HCT116 (cell line): ENCODE measurements at regions not wholly inside any gene's neighbourhood (a gene's known extent, or its start where the extent isn't known, plus 50 kb on each side); places are given as distances from the start of the nearest gene placed in this dataset.

Experiments
- ATAC-seq: fragments of 200-7000 bp; cut with Tn5 transposase; 2 replicates; pipeline ENCODE4 v1.9.1; 2020; ENCODE audit warnings: mild to moderate bottlenecking, moderate library complexity
- BruUV-seq: library from RNA; stranded (reverse); fragments of 400-500 nt; replicated peaks from 2 replicates; lab custom pipeline; 2021; lab: Mats Ljungman, UMichigan
- CTCF ChIA-PET: fragments of 300-600 bp; sonication (Branson Sonifier 250); formaldehyde crosslinking; loops from one replicate; lab custom pipeline; 2021; ENCODE audit warnings: antibody characterized with exemption; lab: Charles Lee
- POLR2A ChIA-PET: fragments of 300-600, 350-600 bp; sonication (Branson Sonifier 250); formaldehyde crosslinking; loops from one replicate; lab custom pipeline; 2021; ENCODE audit warnings: antibody characterized with exemption; lab: Charles Lee
- RAD21 ChIA-PET, 2 experiments: fragments of 300-600 bp; sonication (Branson Sonifier 250); formaldehyde crosslinking; loops; one replicate each; lab custom pipeline; 2023; ENCODE audit warnings: low total read pairs in 2 of 2; ENCODE audit not compliant: uncharacterized antibody in 2 of 2, unreplicated experiment in 2 of 2, low non-redundant PET in 1 of 2; lab: Charles Lee
- DNase-seq: peaks from one replicate; pipeline ENCODE4 v3.0.0-alpha.2; 2010; ENCODE audit warnings: low read depth, low spot score
- H2AFZ ChIP-seq: fragments of 200-600 bp; shearing (Covaris generic), sonication (generic); 2 replicates; pipeline ENCODE4 v1.6.1; 2017; ENCODE audit warnings: low read depth, mixed run types, mixed read lengths, antibody characterized with exemption, low read length; ENCODE audit not compliant: poor library complexity, severe bottlenecking
- H3K27ac ChIP-seq: 2 replicates; pipeline ENCODE4 v1.5.1; 2012; ENCODE audit warnings: low read depth, low read length
- H3K27me3 ChIP-seq: fragments of 200-600 bp; sonication (generic); 2 replicates; pipeline ENCODE4 v1.6.1; 2016; ENCODE audit warnings: mixed run types, low read length, mixed read lengths; ENCODE audit not compliant: insufficient read depth
- H3K36me3 ChIP-seq, 2 experiments: fragments of 200-500 bp in 1 of 2; fragments of 200-600 bp in 1 of 2; sonication (Bioruptor generic) in 1 of 2; sonication (generic) in 1 of 2; 2 replicates each; pipeline versions ENCODE4 v1.5.1 to v1.6.1; 2014 to 2016; ENCODE audit warnings: low read length in 2 of 2, inconsistent platforms in 1 of 2, mixed read lengths in 1 of 2, mixed run types in 1 of 2; ENCODE audit not compliant: insufficient read depth in 2 of 2, control insufficient read depth in 1 of 2
- H3K4me1 ChIP-seq, 2 experiments: fragments of 200-600 bp in 1 of 2; sonication (generic) in 1 of 2; 2 replicates each; pipeline versions ENCODE4 v1.5.1 to v1.6.1; 2012 to 2017; ENCODE audit warnings: low read length in 2 of 2, inconsistent platforms in 1 of 2, mild to moderate bottlenecking in 1 of 2, mixed read lengths in 1 of 2, mixed run types in 1 of 2, moderate library complexity in 1 of 2; ENCODE audit not compliant: insufficient read depth in 2 of 2, control insufficient read depth in 1 of 2
- H3K4me2 ChIP-seq: fragments of 200-600 bp; sonication (generic); 2 replicates; pipeline ENCODE4 v1.6.1; 2017; ENCODE audit warnings: mixed run types, low read length, mixed read lengths
- H3K4me3 ChIP-seq, 2 experiments: fragments of 200-600 bp in 1 of 2; sonication (generic) in 1 of 2; replicated peaks in 1 of 2; 2 replicates each; pipeline ENCODE4 v1.5.1; 2011 to 2016; ENCODE audit warnings: low read length in 2 of 2, control low read depth in 1 of 2, low read depth in 1 of 2, mild to moderate bottlenecking in 1 of 2, mixed read lengths in 1 of 2, mixed run types in 1 of 2
- H3K79me2 ChIP-seq: fragments of 200-600 bp; sonication (generic); 2 replicates; pipeline ENCODE4 v1.6.1; 2017; ENCODE audit warnings: mild to moderate bottlenecking, mixed run types, low read length, moderate library complexity, mixed read lengths; ENCODE audit not compliant: insufficient read depth
- H3K9ac ChIP-seq: fragments of 200-600 bp; sonication (generic); 2 replicates; pipeline ENCODE4 v1.6.1; 2016; ENCODE audit warnings: low read length, mixed read lengths
- H3K9me2 ChIP-seq: fragments of 200-600 bp; sonication (generic), shearing (Covaris generic); 2 replicates; pipeline ENCODE4 v1.6.1; 2017; ENCODE audit warnings: mixed run types, mild to moderate bottlenecking, moderate library complexity; ENCODE audit not compliant: insufficient read depth
- H3K9me3 ChIP-seq, 2 experiments: fragments of 200-500 bp in 1 of 2; fragments of 200-600 bp in 1 of 2; sonication (Bioruptor generic) in 1 of 2; sonication (generic) in 1 of 2; 2 replicates each; pipeline ENCODE4 v1.6.1; 2014 to 2017; ENCODE audit warnings: low read length in 2 of 2, mixed read lengths in 2 of 2, inconsistent platforms in 1 of 2, low read depth in 1 of 2, mild to moderate bottlenecking in 1 of 2, mixed run types in 1 of 2, moderate library complexity in 1 of 2; ENCODE audit not compliant: control insufficient read depth in 1 of 2, insufficient read depth in 1 of 2
- H4K20me1 ChIP-seq: fragments of 200-600 bp; sonication (generic), shearing (Covaris generic); 2 replicates; pipeline ENCODE4 v1.6.1; 2017; ENCODE audit warnings: mixed run types, mild to moderate bottlenecking, moderate library complexity; ENCODE audit not compliant: insufficient read depth
- ATF3 ChIP-seq: IDR thresholded peaks from 2 replicates; pipeline ENCODE4 v1.6.1; 2012
- CEBPB ChIP-seq: IDR thresholded peaks from 2 replicates; pipeline ENCODE4 v1.6.1; 2012; ENCODE audit warnings: low read depth
- CTCF ChIP-seq, 3 experiments: fragments of 200-600 bp in 1 of 3; sonication (generic) in 1 of 3; IDR thresholded peaks in 2 of 3; conservative IDR thresholded peaks in 1 of 3; 2 replicates each; pipeline ENCODE4 v1.5.1; 2012 to 2017; ENCODE audit warnings: low read depth in 2 of 3, low read length in 2 of 3, antibody characterized with exemption in 1 of 3, borderline replicate concordance in 1 of 3, control low read depth in 1 of 3, mild to moderate bottlenecking in 1 of 3, mixed read lengths in 1 of 3, mixed run types in 1 of 3, moderate library complexity in 1 of 3; ENCODE audit not compliant: insufficient read depth in 1 of 3
- FOSL1 ChIP-seq: IDR thresholded peaks from 2 replicates; pipeline ENCODE4 v1.6.1; 2012; ENCODE audit warnings: low read depth
- RAD21 ChIP-seq: IDR thresholded peaks from 2 replicates; pipeline ENCODE4 v1.6.1; 2012; ENCODE audit warnings: low read depth, mild to moderate bottlenecking
- SRF ChIP-seq: IDR thresholded peaks from 2 replicates; pipeline ENCODE4 v1.6.1; 2012; ENCODE audit warnings: low read depth
- ZBTB33 ChIP-seq: IDR thresholded peaks from 2 replicates; pipeline ENCODE4 v1.6.1; 2011; ENCODE audit warnings: mild to moderate bottlenecking, low read length, moderate library complexity; ENCODE audit not compliant: insufficient replicate concordance; ENCODE audit errors: extremely low read depth
- ZFX ChIP-seq: fragments of 450-650 bp; IDR thresholded peaks from 2 replicates; pipeline ENCODE4 v1.6.1; 2017
- ZNF274 ChIP-seq: fragments of 200-500 bp; sonication (Bioruptor generic); IDR thresholded peaks from 2 replicates; pipeline ENCODE4 v1.6.1; 2014; ENCODE audit warnings: mild to moderate bottlenecking, low read depth, low read length, inconsistent platforms
- intact Hi-C: fragments of 100-400 bp; cut with micrococcal nuclease; formaldehyde crosslinking; loops from 2 replicates; pipeline ENCODE4 v1.10.0; 2022

GRCh38 chr3:190741788-190742187, 120.7 kb downstream of the GMNC start:
- H2AFZ ChIP-seq, result no peak overlapping the region
- H3K36me3 ChIP-seq, result no peaks in the 10 kb centered on the region
- H3K4me3 ChIP-seq, result no peak overlapping the region
- no peaks in the 10 kb centered on the region for H3K9me3 ChIP-seq
- CTCF ChIA-PET, result no interaction called here
- H4K20me1 ChIP-seq, result no peaks in the 10 kb centered on the region
- RAD21 ChIA-PET, result no interaction called here
- no peaks in the 10 kb centered on the region for H3K4me1 ChIP-seq
- no peak for TF ChIP-seq SRF
- no peak for TF ChIP-seq ZBTB33
- TF ChIP-seq ZFX, result no peak
- TF ChIP-seq CTCF (IDR thresholded peaks at IDR 0.05 in 2 of 3, conservative IDR thresholded peaks at IDR 0.05 in 1 of 3; ENCODE audit: borderline replicate concordance in 1 of 3, insufficient read depth in 1 of 3, low read depth in 2 of 3, low read length in 2 of 3), result no peak
- no peak for TF ChIP-seq CEBPB
- no peak for TF ChIP-seq RAD21
- TF ChIP-seq ATF3, result no peak
- TF ChIP-seq ZNF274, result no peak
- TF ChIP-seq FOSL1, result no peak
- ATAC-seq, result no peak
- no peak overlapping the region for H3K9ac ChIP-seq
- intact Hi-C loops, result no loop called here
- BruUV-seq, result no TSS peak
- H3K9me2 ChIP-seq, result no peaks in the 10 kb centered on the region
- no peak for DNase-seq
- H3K27ac ChIP-seq, result no peak overlapping the region
- POLR2A ChIA-PET, result no interaction called here
- no peaks in the 10 kb centered on the region for H3K79me2 ChIP-seq
- no peak overlapping the region for H3K4me2 ChIP-seq
- no peaks in the 10 kb centered on the region for H3K27me3 ChIP-seq
